D721Med (cell line): ENCODE measurements at regions not wholly inside any gene's neighbourhood (a gene's known extent, or its start where the extent isn't known, plus 50 kb on each side); places are given as distances from the start of the nearest gene placed in this dataset.
"Not testable (repeated sequence)": the region's sequence is repeated elsewhere in the genome, so short reads cannot be mapped to it uniquely, and the experiment has no call there.

ENCODE experiments used
- DNase-seq: peaks from one replicate; pipeline ENCODE4 v3.0.0; 2011; ENCODE audit warnings: low spot score; ENCODE audit not compliant: insufficient read length
- FAIRE-seq: peaks from 2 replicates; lab custom pipeline; 2011; peaks lifted over from hg19 to GRCh38; lab: Jason Lieb, UNC
- CTCF ChIP-seq: IDR thresholded peaks from 2 replicates; pipeline ENCODE4 v1.5.1; 2012; ENCODE audit warnings: mild to moderate bottlenecking, control low read depth; ENCODE audit not compliant: insufficient read depth; ENCODE audit errors: missing control alignments

DNA sequence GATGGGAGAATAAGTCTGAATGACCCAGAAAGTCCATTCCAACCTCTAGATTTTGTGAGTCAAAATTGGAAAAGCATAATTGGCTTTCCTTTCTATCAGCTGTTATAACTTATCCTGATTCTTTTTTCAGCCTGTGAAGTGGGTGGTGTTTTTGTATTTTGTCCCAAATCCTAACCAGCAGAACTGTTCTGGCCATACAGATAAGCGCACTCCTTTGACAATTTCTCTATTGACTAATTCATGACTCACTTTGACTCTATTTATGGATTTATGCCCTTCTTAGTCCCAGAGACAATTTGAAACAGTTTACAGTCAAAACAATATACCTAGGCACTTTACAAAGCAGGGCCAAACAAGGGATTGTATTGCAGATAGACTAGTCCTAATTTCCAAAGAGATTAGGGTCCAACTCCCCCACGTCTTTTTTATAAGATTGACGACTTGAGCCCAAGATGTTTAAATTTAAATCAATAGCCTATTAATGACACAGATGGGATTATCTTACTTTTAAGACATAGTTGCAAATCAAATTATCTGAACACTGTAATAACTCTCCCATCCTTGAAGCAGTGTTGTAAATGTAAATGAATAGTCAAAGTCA, 301.7 kb upstream of the SEMA6A start:
- FAIRE-seq = no peak
- no peak for TF ChIP-seq CTCF

DNA sequence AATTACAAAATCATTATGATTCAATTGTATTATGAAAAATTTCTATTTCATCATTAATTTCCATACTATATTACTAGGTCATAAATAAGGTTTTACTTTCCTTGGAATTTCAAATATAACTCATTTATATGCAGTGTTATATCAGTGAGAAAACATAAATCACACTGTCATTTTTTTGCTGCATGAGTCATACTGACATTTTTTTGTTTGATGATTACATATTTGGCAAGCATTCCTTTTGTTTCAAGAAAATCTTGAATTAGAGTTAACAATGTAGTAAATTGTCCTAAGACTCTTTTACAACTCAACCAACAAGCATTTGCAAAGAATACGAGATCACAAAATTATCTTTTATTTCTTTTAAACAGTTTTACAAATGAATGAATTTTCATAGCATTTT, 298.4 kb upstream of the SEMA6A start:
- no peak for DNase-seq
- no peak for TF ChIP-seq CTCF
- no peak for FAIRE-seq

More for the DNA sequence above, 301.7 kb upstream of the SEMA6A start:
- DNase-seq = no peak

- no peak for FAIRE-seq
- TF ChIP-seq CTCF = no peak
- no peak for DNase-seq
Observed at GRCh38 chr5:116872486-116872885, 297.9 kb upstream of the SEMA6A start.

- not testable (repeated sequence) for DNase-seq, FAIRE-seq
Observed at GRCh38 chr5:116867825-116868224, 293.2 kb upstream of the SEMA6A start.

GRCh38 chr5:116865651-116866050, 291.0 kb upstream of the SEMA6A start:
- DNase-seq (no peak), FAIRE-seq (no peak)
- TF ChIP-seq CTCF = no peak

GRCh38 chr5:116864838-116865190, 290.2 kb upstream of the SEMA6A start:
- no peak for DNase-seq
- no peak for TF ChIP-seq CTCF
- no peak for FAIRE-seq

GRCh38 chr5:116864157-116864837, 289.7 kb upstream of the SEMA6A start:
- TF ChIP-seq CTCF = no peak
- FAIRE-seq (no peak), DNase-seq (no peak)
